D721Med (cell line): ENCODE measurements at regions not wholly inside any gene's neighbourhood (a gene's known extent, or its start where the extent isn't known, plus 50 kb on each side); places are given as distances from the start of the nearest gene placed in this dataset.

Experiments
- DNase-seq: peaks from one replicate; pipeline ENCODE4 v3.0.0; 2011; ENCODE audit warnings: low spot score; ENCODE audit not compliant: insufficient read length
- FAIRE-seq: peaks from 2 replicates; lab custom pipeline; 2011; peaks lifted over from hg19 to GRCh38; lab: Jason Lieb, UNC
- CTCF ChIP-seq: IDR thresholded peaks from 2 replicates; pipeline ENCODE4 v1.5.1; 2012; ENCODE audit warnings: mild to moderate bottlenecking, control low read depth; ENCODE audit not compliant: insufficient read depth; ENCODE audit errors: missing control alignments

- DNase-seq (no peak), FAIRE-seq (no peak)
- no peak for TF ChIP-seq CTCF
Measured at GRCh38 chr5:101904736-101905135, 391.3 kb downstream of the SLCO4C1 start.

GRCh38 chr5:101897914-101898313, 398.2 kb downstream of the SLCO4C1 start:
- DNase-seq (no peak), FAIRE-seq (no peak)
- TF ChIP-seq CTCF, result no peak

GRCh38 chr5:101894985-101895384, 401.1 kb downstream of the SLCO4C1 start:
- FAIRE-seq, result no peak

GRCh38 chr5:101878190-101878589, 417.9 kb downstream of the SLCO4C1 start:
- TF ChIP-seq CTCF, result no peak
- DNase-seq (no peak), FAIRE-seq (no peak)

More at GRCh38 chr5:101894985-101895384, 401.1 kb downstream of the SLCO4C1 start:
- DNase-seq, result no peak
- no peak for TF ChIP-seq CTCF

GRCh38 chr5:101877451-101877850, 418.6 kb downstream of the SLCO4C1 start:
- DNase-seq, result no peak
- FAIRE-seq, result no peak
- TF ChIP-seq CTCF, result no peak

- no peak for FAIRE-seq
- DNase-seq, result no peak
- TF ChIP-seq CTCF, result no peak
Measured at GRCh38 chr5:101866473-101866872, 429.6 kb downstream of the SLCO4C1 start.

- no peak for FAIRE-seq
Measured at GRCh38 chr5:101860563-101860962, 435.5 kb downstream of the SLCO4C1 start.

More at GRCh38 chr5:101860563-101860962, 435.5 kb downstream of the SLCO4C1 start:
- TF ChIP-seq CTCF, result no peak
- no peak for DNase-seq
